GM12878 (cell line): ENCODE measurements at regions not wholly inside any gene's neighbourhood (a gene's known extent, or its start where the extent isn't known, plus 50 kb on each side); places are given as distances from the start of the nearest gene placed in this dataset.

Experiments
- ATAC-seq: fragments of 200-7000 bp; cut with Tn5 transposase; 3 replicates; pipeline ENCODE4 v1.9.1; 2020; ENCODE audit warnings: mild to moderate bottlenecking, moderate library complexity
- BruUV-seq: library from RNA; stranded (reverse); fragments of 400-500 nt; replicated peaks from 2 replicates; lab custom pipeline; 2021; lab: Mats Ljungman, UMichigan
- CTCF ChIA-PET: fragments of 300-600 bp; sonication (Branson Sonifier 250); formaldehyde crosslinking; extraction: SDS; loops from one replicate; lab custom pipeline; 2021; ENCODE audit warnings: inconsistent platforms; lab: Yijun Ruan, JAX
- POLR2A ChIA-PET: fragments of 350-600 bp; formaldehyde crosslinking; extraction: SDS; loops from one replicate; lab custom pipeline; 2021; ENCODE audit warnings: inconsistent platforms; lab: Charles Lee
- RAD21 ChIA-PET: fragments of 300-600 bp; sonication (Branson Sonifier 250); formaldehyde crosslinking; loops from one replicate; lab custom pipeline; 2023; ENCODE audit warnings: antibody characterized with exemption; ENCODE audit not compliant: unreplicated experiment; lab: Charles Lee
- SMC1A ChIA-PET: fragments of 300-600 bp; sonication (Branson Sonifier 250); formaldehyde crosslinking; loops from one replicate; lab custom pipeline; 2023; ENCODE audit not compliant: unreplicated experiment, uncharacterized antibody; lab: Charles Lee
- DNase-seq: peaks from one replicate; pipeline ENCODE4 v3.0.0-alpha.2; 2011; ENCODE audit warnings: low read depth, low spot score
- FAIRE-seq: peaks from 3 replicates; lab custom pipeline; 2011; peaks lifted over from hg19 to GRCh38; lab: Jason Lieb, UNC
- H2AFZ ChIP-seq: 2 replicates; pipeline ENCODE4 v1.6.0; 2011; ENCODE audit warnings: low read depth, low read length, control low read depth; ENCODE audit not compliant: control insufficient read depth
- H3K27ac ChIP-seq: 2 replicates; pipeline ENCODE4 v1.5.1; 2011; ENCODE audit warnings: control low read depth; ENCODE audit not compliant: control insufficient read depth, insufficient read depth
- H3K27me3 ChIP-seq, 2 experiments: replicated peaks in 1 of 2; 2 replicates each; pipeline versions ENCODE4 v1.6.0 to v1.6.1; 2011; ENCODE audit warnings: low read length in 1 of 2; ENCODE audit not compliant: control insufficient read depth in 2 of 2, insufficient read depth in 2 of 2
- H3K36me3 ChIP-seq, 2 experiments: 2 replicates each; pipeline ENCODE4 v1.5.1; 2011; ENCODE audit warnings: low read length in 1 of 2; ENCODE audit not compliant: control insufficient read depth in 2 of 2, insufficient read depth in 2 of 2
- H3K4me1 ChIP-seq: 2 replicates; pipeline ENCODE4 v1.6.1; 2011; ENCODE audit warnings: mild to moderate bottlenecking, low read length, moderate library complexity, mixed read lengths; ENCODE audit not compliant: control insufficient read depth, insufficient read depth
- H3K4me2 ChIP-seq: 2 replicates; pipeline ENCODE4 v1.6.0; 2011; ENCODE audit warnings: control low read depth; ENCODE audit not compliant: control insufficient read depth, insufficient read depth
- H3K4me3 ChIP-seq: fragments of 200-600 bp; sonication (generic); 2 replicates; pipeline ENCODE4 v1.5.1; 2016
- H3K79me2 ChIP-seq: 2 replicates; pipeline ENCODE4 v1.6.0; 2011; ENCODE audit warnings: low read length; ENCODE audit not compliant: control insufficient read depth, insufficient read depth
- H3K9ac ChIP-seq: 2 replicates; pipeline ENCODE4 v1.8.0; 2011; ENCODE audit warnings: low read length, control low read depth, mixed read lengths; ENCODE audit not compliant: control insufficient read depth, insufficient read depth
- H3K9me3 ChIP-seq: replicated peaks from 3 replicates; pipeline ENCODE4 v1.5.1; 2011; ENCODE audit warnings: mild to moderate bottlenecking, low read length; ENCODE audit not compliant: control insufficient read depth, insufficient read depth
- H4K20me1 ChIP-seq: 2 replicates; pipeline ENCODE4 v1.6.0; 2011; ENCODE audit not compliant: control insufficient read depth, insufficient read depth
- BCL3 ChIP-seq: IDR thresholded peaks from 2 replicates; pipeline ENCODE4 v1.6.1; 2011; ENCODE audit warnings: borderline replicate concordance, low read depth, mild to moderate bottlenecking, moderate library complexity, low read length; ENCODE audit not compliant: insufficient read depth, poor library complexity, severe bottlenecking
- BRCA1 ChIP-seq: IDR thresholded peaks from 2 replicates; pipeline ENCODE4 v1.6.1; 2011; ENCODE audit warnings: low read depth, low read length, improper control_type of control experiment
- CEBPB ChIP-seq, 2 experiments: fragments of 150-350 bp in 1 of 2; IDR thresholded peaks; 2 replicates each; pipeline ENCODE4 v1.6.1; 2012 to 2014; ENCODE audit warnings: low read depth in 2 of 2, low read length in 2 of 2, borderline replicate concordance in 1 of 2, inconsistent platforms in 1 of 2
- CREM ChIP-seq: IDR thresholded peaks from 2 replicates; pipeline ENCODE4 v1.6.1; 2014; ENCODE audit warnings: antibody characterized with exemption, low read depth
- IKZF2 ChIP-seq, 2 experiments: fragments of 450-650 bp; IDR thresholded peaks; 2 replicates each; pipeline ENCODE4 v1.6.1; 2017; ENCODE audit warnings: mild to moderate bottlenecking in 2 of 2, moderate library complexity in 2 of 2
- JUNB ChIP-seq: IDR thresholded peaks from 2 replicates; pipeline ENCODE4 v1.6.1; 2016; ENCODE audit warnings: antibody characterized with exemption, mild to moderate bottlenecking
- MEF2A ChIP-seq: IDR thresholded peaks from 2 replicates; pipeline ENCODE4 v1.6.1; 2011; ENCODE audit warnings: low read depth, mild to moderate bottlenecking, low read length, moderate library complexity; ENCODE audit not compliant: insufficient read depth
- MLLT1 ChIP-seq: fragments of 450-650 bp; IDR thresholded peaks from 2 replicates; pipeline ENCODE4 v1.6.1; 2016; ENCODE audit warnings: mild to moderate bottlenecking
- SMAD5 ChIP-seq: IDR thresholded peaks from 2 replicates; pipeline ENCODE4 v1.6.1; 2016; ENCODE audit warnings: antibody characterized with exemption, low read depth
- SUPT20H ChIP-seq: IDR thresholded peaks from 2 replicates; pipeline ENCODE4 v1.6.1; 2011; ENCODE audit warnings: low read depth, mild to moderate bottlenecking, low read length, moderate library complexity, borderline replicate concordance; ENCODE audit not compliant: control insufficient read depth
- ZNF687 ChIP-seq: fragments of 450-650 bp; IDR thresholded peaks from 2 replicates; pipeline ENCODE4 v1.6.1; 2017; ENCODE audit warnings: mild to moderate bottlenecking, moderate library complexity
- WGBS: methylation state at CpG from one replicate; pipeline ENCODE4 v1.1.6; 2016; ENCODE audit warnings: low lambda C conversion rate; ENCODE audit not compliant: insufficient replicate concordance, insufficient coverage; ENCODE audit errors: missing lambda C conversion rate; 5-methylcytosine and 5-hydroxymethylcytosine counted together
- in situ Hi-C: fragments of 300-500 bp; cut with MboI; formaldehyde crosslinking; loops from 9 replicates; pipeline ENCODE4 v1.14.3; 2018; ENCODE audit warnings: mixed read lengths
- intact Hi-C: fragments of 100-400 bp; cut with micrococcal nuclease; formaldehyde crosslinking; loops from one replicate; pipeline ENCODE4 v1.14.2; 2022; ENCODE audit not compliant: unreplicated experiment

GRCh38 chr2:122737429-122738077 lies 982.1 kb downstream of the TSN start:
- Histone ChIP-seq H3K9me3 (no peaks in the 10 kb centered on the region; the same call in 2 of the 3 replicates), H2AFZ (0 out of 2 replicates have a peak overlapping the region, but pooled peaks have one; percentile 5), H3K4me3 (no peak overlapping the region), H3K36me3 (no peaks in the 10 kb centered on the region), H3K9ac (no peak overlapping the region), H3K4me2 (no peak overlapping the region), H3K79me2 (no peaks in the 10 kb centered on the region), H3K27me3 (no peaks in the 10 kb centered on the region), H3K27ac (no peak overlapping the region), H3K4me1 (no peaks in the 10 kb centered on the region; the same call in 1 of the 2 replicates), H4K20me1 (no peaks in the 10 kb centered on the region)
- ChIA-PET CTCF (interaction anchor here (0.7 to 2.5 kb wide), 15 partner anchors 8 to 763 kb away, joined by 3 to 21 read pairs (median 3); no protein-coding TSS in a partner anchor), SMC1A (interaction anchor here (0.6 to 6.8 kb wide), 30 partner anchors 8 to 760 kb away, joined by 3 to 173 read pairs (median 4); no protein-coding TSS in a partner anchor), RAD21 (interaction anchor here (0.6 to 6.4 kb wide), 22 partner anchors 9 to 1256 kb away, joined by 3 to 172 read pairs (median 4); no protein-coding TSS in a partner anchor), POLR2A (interaction anchor here (0.5 to 3.0 kb wide), 5 partner anchors 8 to 114 kb away, joined by 3 to 21 read pairs (median 3); no protein-coding TSS in a partner anchor)
- WGBS = 26% methylated on average over 7 of the region's 7 CpGs
- peak; percentile 51 for DNase-seq
- in situ Hi-C loops (no loop called here), intact Hi-C loops (no loop called here)
- no TSS peak for BruUV-seq
- peak; percentile 59 for ATAC-seq
- no peak for FAIRE-seq
- TF ChIP-seq CEBPB (IDR thresholded peaks at IDR 0.05; ENCODE audit: borderline replicate concordance in 1 of 2, low read depth in 2 of 2, low read length in 2 of 2) (no peak), MEF2A (no peak), ZNF687 (peak; percentile 82; the same call in 1 of the 2 replicates), SMAD5 (no peak), BRCA1 (no peak), BCL3 (no peak), IKZF2 (IDR thresholded peaks at IDR 0.05) (peak; percentile 54 to 62; a peak in 3 of 4 replicates), CREM (0 out of 2 replicates have a peak, but pooled peaks have one; percentile 12), SUPT20H (no peak), JUNB (no peak), MLLT1 (peak; percentile 92)
